OCI-LY7 (cell line): ENCODE measurements at regions not wholly inside any gene's neighbourhood (a gene's known extent, or its start where the extent isn't known, plus 50 kb on each side); places are given as distances from the start of the nearest gene placed in this dataset.

Experiments
- BruUV-seq: library from RNA; stranded (reverse); fragments of 400-500 nt; replicated peaks from 2 replicates; lab custom pipeline; 2021; lab: Mats Ljungman, UMichigan
- CTCF ChIA-PET: fragments of 300-600 bp; sonication (Branson Sonifier 250); formaldehyde crosslinking; loops from one replicate; lab custom pipeline; 2022; ENCODE audit warnings: antibody characterized with exemption; ENCODE audit not compliant: unreplicated experiment; lab: Charles Lee
- POLR2A ChIA-PET: fragments of 300-600 bp; sonication (Branson Sonifier 250); formaldehyde crosslinking; loops from one replicate; lab custom pipeline; 2022; ENCODE audit warnings: antibody characterized with exemption; lab: Charles Lee
- DNase-seq: peaks from one replicate; pipeline ENCODE4 v3.0.0-alpha.2; 2015; ENCODE audit warnings: low spot score
- H2AFZ ChIP-seq: fragments of 200-600 bp; sonication (generic), shearing (Covaris generic); 2 replicates; pipeline ENCODE4 v1.6.1; 2014; ENCODE audit warnings: mild to moderate bottlenecking, antibody characterized with exemption, low read length, moderate library complexity
- H3K27ac ChIP-seq: fragments of 200-600 bp; sonication (generic); 2 replicates; pipeline ENCODE4 v1.5.1; 2014; ENCODE audit warnings: mixed run types, low read depth, mild to moderate bottlenecking, moderate library complexity, low read length, inconsistent platforms; ENCODE audit not compliant: poor library complexity, severe bottlenecking
- H3K36me3 ChIP-seq: fragments of 200-600 bp; sonication (generic); 2 replicates; pipeline ENCODE4 v1.6.1; 2014; ENCODE audit warnings: mild to moderate bottlenecking, antibody characterized with exemption, low read length, moderate library complexity, mixed read lengths; ENCODE audit not compliant: insufficient read depth
- H3K4me1 ChIP-seq: fragments of 200-600 bp; sonication (generic); 2 replicates; pipeline ENCODE4 v1.5.1; 2014; ENCODE audit warnings: mild to moderate bottlenecking, low read length; ENCODE audit not compliant: insufficient read depth, poor library complexity, severe bottlenecking
- H3K4me2 ChIP-seq: fragments of 200-600 bp; sonication (generic); 2 replicates; pipeline ENCODE4 v1.6.1; 2014; ENCODE audit warnings: mild to moderate bottlenecking, low read length
- H3K4me3 ChIP-seq: fragments of 200-600 bp; sonication (generic); 2 replicates; pipeline ENCODE4 v1.5.1; 2014; ENCODE audit warnings: mild to moderate bottlenecking, low read depth, low read length; ENCODE audit not compliant: poor library complexity, severe bottlenecking
- H3K79me2 ChIP-seq: fragments of 200-600 bp; sonication (generic); 2 replicates; pipeline ENCODE4 v1.6.1; 2016; ENCODE audit warnings: low read depth, mild to moderate bottlenecking, low read length, moderate library complexity, mixed read lengths; ENCODE audit not compliant: insufficient read depth
- H3K9me2 ChIP-seq: fragments of 200-600 bp; sonication (generic); 2 replicates; pipeline ENCODE4 v1.6.1; 2016; ENCODE audit warnings: mild to moderate bottlenecking, low read length, mixed read lengths; ENCODE audit not compliant: insufficient read depth
- H3K9me3 ChIP-seq: fragments of 200-600 bp; sonication (generic); 2 replicates; pipeline ENCODE4 v1.6.1; 2014; ENCODE audit warnings: mild to moderate bottlenecking, mixed run types, low read length, mixed read lengths
- H4K20me1 ChIP-seq: fragments of 200-600 bp; sonication (generic); 2 replicates; pipeline ENCODE4 v1.6.1; 2014; ENCODE audit warnings: mild to moderate bottlenecking, antibody characterized with exemption, low read length, moderate library complexity, mixed read lengths; ENCODE audit not compliant: insufficient read depth
- EZH2phosphoT487 ChIP-seq: fragments of 200-600 bp; sonication (generic); IDR thresholded peaks from 2 replicates; pipeline ENCODE4 v1.6.1; 2018; ENCODE audit warnings: low read depth, borderline replicate concordance, mild to moderate bottlenecking, mixed run types, antibody characterized with exemption, low read length, moderate library complexity, mixed read lengths
- intact Hi-C: fragments of 100-400 bp; cut with micrococcal nuclease; formaldehyde crosslinking; loops from one replicate; pipeline ENCODE4 v1.10.0; 2022; ENCODE audit not compliant: unreplicated experiment
- TF ChIP-seq, protein P1 (sequence below): fragments of 200-600 bp; sonication (generic); conservative IDR thresholded peaks from 2 replicates; pipeline ENCODE4 v1.5.1; 2014; ENCODE audit warnings: mild to moderate bottlenecking, antibody characterized with exemption, low read length, moderate library complexity, mixed read lengths

DNA sequence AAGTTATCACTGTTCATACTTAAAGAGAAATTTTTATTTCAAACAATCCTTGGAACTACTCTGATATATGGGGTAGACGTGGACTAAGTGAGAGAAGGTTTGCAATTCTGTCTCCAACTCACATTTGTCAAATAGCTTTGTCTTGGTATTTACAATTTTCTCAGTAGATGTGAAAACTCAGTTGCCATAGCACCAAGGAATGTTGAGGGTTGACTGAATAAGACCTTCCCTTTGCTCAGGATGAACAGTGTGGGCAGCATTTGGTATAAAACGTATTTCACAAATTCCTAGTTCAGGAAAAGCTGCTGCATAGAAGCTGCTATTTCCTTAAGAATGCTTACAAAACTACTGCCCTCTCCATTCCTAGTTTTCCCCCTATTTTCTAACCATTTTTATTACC is 399.5 kb downstream of the NKX6-1 start:
- Histone ChIP-seq H3K36me3 (no peaks in the 10 kb centered on the region), H3K9me3 (no peaks in the 10 kb centered on the region), H3K79me2 (no peaks in the 10 kb centered on the region), H3K4me3 (no peak overlapping the region), H2AFZ (no peak overlapping the region), H3K4me1 (no peaks in the 10 kb centered on the region), H4K20me1 (no peaks in the 10 kb centered on the region), H3K9me2 (no peaks in the 10 kb centered on the region), H3K27ac (no peak overlapping the region), H3K4me2 (no peak overlapping the region)
- ChIA-PET CTCF (no interaction called here), POLR2A (interaction anchor here (0.6 kb wide), 1 partner anchor 848 kb away, joined by 3 read pairs; no protein-coding TSS in a partner anchor)
- DNase-seq: no peak
- TF ChIP-seq, protein P1, sequence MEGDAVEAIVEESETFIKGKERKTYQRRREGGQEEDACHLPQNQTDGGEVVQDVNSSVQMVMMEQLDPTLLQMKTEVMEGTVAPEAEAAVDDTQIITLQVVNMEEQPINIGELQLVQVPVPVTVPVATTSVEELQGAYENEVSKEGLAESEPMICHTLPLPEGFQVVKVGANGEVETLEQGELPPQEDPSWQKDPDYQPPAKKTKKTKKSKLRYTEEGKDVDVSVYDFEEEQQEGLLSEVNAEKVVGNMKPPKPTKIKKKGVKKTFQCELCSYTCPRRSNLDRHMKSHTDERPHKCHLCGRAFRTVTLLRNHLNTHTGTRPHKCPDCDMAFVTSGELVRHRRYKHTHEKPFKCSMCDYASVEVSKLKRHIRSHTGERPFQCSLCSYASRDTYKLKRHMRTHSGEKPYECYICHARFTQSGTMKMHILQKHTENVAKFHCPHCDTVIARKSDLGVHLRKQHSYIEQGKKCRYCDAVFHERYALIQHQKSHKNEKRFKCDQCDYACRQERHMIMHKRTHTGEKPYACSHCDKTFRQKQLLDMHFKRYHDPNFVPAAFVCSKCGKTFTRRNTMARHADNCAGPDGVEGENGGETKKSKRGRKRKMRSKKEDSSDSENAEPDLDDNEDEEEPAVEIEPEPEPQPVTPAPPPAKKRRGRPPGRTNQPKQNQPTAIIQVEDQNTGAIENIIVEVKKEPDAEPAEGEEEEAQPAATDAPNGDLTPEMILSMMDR: no peak
- TF ChIP-seq EZH2phosphoT487: no peak
- intact Hi-C loops: no loop called here
- no TSS peak for BruUV-seq

DNA sequence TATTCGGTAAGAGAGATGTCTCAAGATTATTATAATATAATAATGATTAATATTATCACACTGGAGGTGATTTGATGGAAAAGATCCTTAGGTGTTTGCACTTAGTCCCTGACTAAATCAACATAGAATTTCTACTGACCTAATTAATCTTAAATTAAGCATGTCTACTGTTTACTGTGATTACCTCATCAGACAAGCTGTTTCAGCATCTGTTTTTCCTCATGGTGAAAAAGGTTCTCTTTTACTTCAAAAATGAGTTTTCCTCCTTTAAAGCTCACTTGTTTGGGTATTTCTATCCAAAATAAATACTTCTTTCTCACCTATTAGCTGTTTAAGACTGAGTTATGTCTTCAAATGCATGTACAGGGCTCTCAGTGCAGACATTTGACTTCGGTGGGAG is 407.8 kb downstream of the NKX6-1 start:
- H2AFZ ChIP-seq: no peak overlapping the region
- no peak overlapping the region for H3K4me2 ChIP-seq
- POLR2A ChIA-PET: interaction anchor here (0.6 kb wide), 1 partner anchor 1409 kb away, joined by 3 read pairs; no protein-coding TSS in a partner anchor
- no peaks in the 10 kb centered on the region for H3K4me1 ChIP-seq
- H4K20me1 ChIP-seq: no peaks in the 10 kb centered on the region
- CTCF ChIA-PET: no interaction called here
- H3K36me3 ChIP-seq: no peaks in the 10 kb centered on the region
- H3K4me3 ChIP-seq: no peak overlapping the region
- no peak for DNase-seq
- no peaks in the 10 kb centered on the region for H3K79me2 ChIP-seq
- H3K9me2 ChIP-seq: no peaks in the 10 kb centered on the region
- no peak overlapping the region for H3K27ac ChIP-seq
- no peaks in the 10 kb centered on the region for H3K9me3 ChIP-seq
- no peak for TF ChIP-seq EZH2phosphoT487
- TF ChIP-seq, protein P1: no peak
- intact Hi-C loops: no loop called here
- BruUV-seq: no TSS peak

DNA sequence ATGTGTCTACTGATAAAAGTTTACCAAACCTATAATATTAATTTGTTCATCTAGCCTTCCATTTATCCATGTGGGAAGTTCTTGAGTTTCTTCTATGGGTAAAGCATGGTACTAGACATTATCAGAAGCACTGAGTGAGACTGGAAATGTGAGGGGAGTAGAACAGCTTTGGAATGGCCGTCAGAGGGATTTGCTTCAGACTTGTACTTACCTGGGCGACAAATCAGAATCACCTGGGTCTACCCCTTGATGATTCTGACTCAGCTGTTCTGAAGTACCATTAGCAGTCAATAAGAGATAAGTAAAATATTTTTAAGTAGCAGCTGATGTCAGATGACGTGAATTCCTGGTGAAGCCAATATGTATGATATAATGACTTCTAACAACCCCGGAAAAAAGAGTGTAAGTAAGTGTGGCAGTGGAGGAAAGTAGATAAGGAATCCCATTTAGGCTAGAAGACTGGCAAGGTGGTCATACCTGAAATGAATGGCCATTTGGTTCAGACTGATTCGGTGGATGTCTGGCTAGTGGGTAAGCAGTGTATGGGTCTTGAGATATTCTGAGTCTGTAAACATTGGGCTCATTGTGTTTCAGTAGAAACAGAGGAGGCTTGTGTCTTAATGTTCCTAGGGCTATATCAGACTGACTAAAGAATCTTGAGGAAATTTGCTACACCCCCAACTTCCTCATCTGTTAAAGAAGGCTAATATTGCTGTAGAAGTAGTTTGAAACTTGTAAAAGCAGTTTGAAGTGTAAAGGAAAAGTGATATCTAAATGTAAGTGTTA is 409.2 kb downstream of the NKX6-1 start:
- ChIA-PET CTCF (no interaction called here), POLR2A (interaction anchor here (0.7 kb wide), 1 partner anchor 141 kb away, joined by 3 read pairs; no protein-coding TSS in a partner anchor)
- Histone ChIP-seq H3K4me2 (no peak overlapping the region), H3K27ac (no peak overlapping the region), H3K9me3 (no peaks in the 10 kb centered on the region), H3K36me3 (no peaks in the 10 kb centered on the region), H4K20me1 (no peaks in the 10 kb centered on the region), H3K4me1 (no peaks in the 10 kb centered on the region), H3K79me2 (no peaks in the 10 kb centered on the region), H3K4me3 (no peak overlapping the region), H3K9me2 (no peaks in the 10 kb centered on the region), H2AFZ (no peak overlapping the region)
- intact Hi-C loops: no loop called here
- BruUV-seq: no TSS peak
- TF ChIP-seq, protein P1: no peak
- TF ChIP-seq EZH2phosphoT487: no peak
- DNase-seq: no peak
